H9 (cell line): ENCODE measurements at regions not wholly inside any gene's neighbourhood (a gene's known extent, or its start where the extent isn't known, plus 50 kb on each side); places are given as distances from the start of the nearest gene placed in this dataset.

Experiments
- DNase-seq: peaks from one replicate; pipeline ENCODE4 v3.0.0-alpha.2; 2017
- H2AFZ ChIP-seq: one replicate; pipeline ENCODE4 v1.6.1; 2013; ENCODE audit warnings: mild to moderate bottlenecking, low read length, control low read depth, moderate library complexity
- H2AK5ac ChIP-seq: 2 replicates; pipeline ENCODE4 v1.6.1; 2013; ENCODE audit warnings: low read length, control low read depth, mixed read lengths; ENCODE audit not compliant: insufficient read length
- H2BK120ac ChIP-seq: one replicate; pipeline ENCODE4 v1.6.1; 2013; ENCODE audit warnings: low read depth, mild to moderate bottlenecking, low read length, control low read depth, inconsistent platforms; ENCODE audit not compliant: poor library complexity, severe bottlenecking
- H2BK12ac ChIP-seq: 2 replicates; pipeline ENCODE4 v1.6.1; 2013; ENCODE audit warnings: low read length, control low read depth, mixed read lengths, low read depth; ENCODE audit not compliant: insufficient read length
- H2BK15ac ChIP-seq: 2 replicates; pipeline ENCODE4 v1.6.1; 2013; ENCODE audit warnings: low read depth, low read length, control low read depth
- H2BK20ac ChIP-seq: one replicate; pipeline ENCODE4 v1.6.1; 2013; ENCODE audit warnings: low read depth, mild to moderate bottlenecking, low read length, control low read depth, inconsistent platforms; ENCODE audit not compliant: poor library complexity, severe bottlenecking
- H2BK5ac ChIP-seq: 2 replicates; pipeline ENCODE4 v1.6.1; 2013; ENCODE audit warnings: low read length, control low read depth, mixed read lengths; ENCODE audit not compliant: insufficient read length
- H3K14ac ChIP-seq: 2 replicates; pipeline ENCODE4 v1.6.1; 2013; ENCODE audit warnings: low read length, control low read depth; ENCODE audit not compliant: insufficient read depth
- H3K18ac ChIP-seq: 2 replicates; pipeline ENCODE4 v1.6.1; 2013; ENCODE audit warnings: low read depth, mild to moderate bottlenecking, mixed read lengths, low read length, control low read depth; ENCODE audit not compliant: insufficient read length
- H3K23ac ChIP-seq: 2 replicates; pipeline ENCODE4 v1.6.1; 2013; ENCODE audit warnings: low read length, control low read depth, mixed read lengths, low read depth; ENCODE audit not compliant: insufficient read length
- H3K23me2 ChIP-seq: 2 replicates; pipeline ENCODE4 v1.6.1; 2013; ENCODE audit warnings: low read depth, mild to moderate bottlenecking, mixed read lengths, low read length, control low read depth; ENCODE audit not compliant: insufficient read length, poor library complexity, severe bottlenecking
- H3K27ac ChIP-seq: 2 replicates; pipeline ENCODE4 v1.5.1; 2013; ENCODE audit warnings: low read length, control low read depth, mixed read lengths, low read depth; ENCODE audit not compliant: insufficient read length
- H3K27me3 ChIP-seq: 2 replicates; pipeline ENCODE4 v1.6.1; 2013; ENCODE audit warnings: low read length, control low read depth, inconsistent platforms; ENCODE audit not compliant: insufficient read depth
- H3K4ac ChIP-seq: 2 replicates; pipeline ENCODE4 v1.6.1; 2013; ENCODE audit warnings: low read depth, mild to moderate bottlenecking, control low read depth, inconsistent platforms, low read length, moderate library complexity
- H3K4me1 ChIP-seq: 2 replicates; pipeline ENCODE4 v1.6.1; 2013; ENCODE audit warnings: low read length, control low read depth, inconsistent platforms; ENCODE audit not compliant: insufficient read depth
- H3K4me2 ChIP-seq: 2 replicates; pipeline ENCODE4 v1.6.1; 2013; ENCODE audit warnings: low read length, control low read depth, mixed read lengths; ENCODE audit not compliant: insufficient read length, insufficient read depth
- H3K56ac ChIP-seq: 2 replicates; pipeline ENCODE4 v1.6.1; 2013; ENCODE audit warnings: low read depth, mild to moderate bottlenecking, mixed read lengths, low read length, control low read depth; ENCODE audit not compliant: insufficient read length
- H3K79me1 ChIP-seq: 2 replicates; pipeline ENCODE4 v1.6.1; 2013; ENCODE audit warnings: low read depth, mild to moderate bottlenecking, moderate library complexity, low read length, control low read depth, inconsistent platforms; ENCODE audit not compliant: insufficient read depth, poor library complexity, severe bottlenecking
- H3K79me2 ChIP-seq: 2 replicates; pipeline ENCODE4 v1.6.1; 2013; ENCODE audit warnings: low read length, control low read depth, inconsistent platforms; ENCODE audit not compliant: insufficient read depth
- H3K9ac ChIP-seq: 2 replicates; pipeline ENCODE4 v1.6.1; 2013; ENCODE audit warnings: low read length, control low read depth, mixed read lengths; ENCODE audit not compliant: insufficient read length; ENCODE audit errors: extremely low read depth
- H3K9me3 ChIP-seq: one replicate; pipeline ENCODE4 v1.6.1; 2013; ENCODE audit warnings: low read depth, low read length, inconsistent platforms; ENCODE audit not compliant: control insufficient read depth
- H3T11ph ChIP-seq: one replicate; pipeline ENCODE4 v1.6.1; 2013; ENCODE audit warnings: mild to moderate bottlenecking, low read length, control low read depth, inconsistent platforms
- H4K20me1 ChIP-seq: one replicate; pipeline ENCODE4 v1.6.1; 2013; ENCODE audit not compliant: control insufficient read depth, insufficient read length, insufficient read depth
- H4K5ac ChIP-seq: 2 replicates; pipeline ENCODE4 v1.6.1; 2013; ENCODE audit warnings: low read depth, mild to moderate bottlenecking, mixed read lengths, low read length, control low read depth; ENCODE audit not compliant: insufficient read length
- H4K8ac ChIP-seq: replicated peaks from 2 replicates; pipeline ENCODE4 v1.6.1; 2013; ENCODE audit warnings: low read length, control low read depth, mixed read lengths, low read depth; ENCODE audit not compliant: insufficient read length
- H4K91ac ChIP-seq: 2 replicates; pipeline ENCODE4 v1.6.1; 2013; ENCODE audit warnings: low read depth, mild to moderate bottlenecking, moderate library complexity, mixed read lengths, low read length, control low read depth; ENCODE audit not compliant: insufficient read length
- H3K27ac Mint-ChIP-seq, 3 experiments: 2 replicates in 2 of 3; 3 replicates in 1 of 3; pipeline ENCODE4 v1.8.0; 2020 to 2021; ENCODE audit warnings: mixed read lengths in 3 of 3, mild to moderate bottlenecking in 1 of 3, moderate library complexity in 1 of 3
- H3K27me3 Mint-ChIP-seq: 2 replicates; pipeline ENCODE4 v1.8.0; 2021; ENCODE audit warnings: low read depth, mild to moderate bottlenecking, moderate library complexity, mixed read lengths
- H3K36me3 Mint-ChIP-seq, 3 experiments: 2 replicates in 2 of 3; 3 replicates in 1 of 3; pipeline ENCODE4 v1.8.0; 2020 to 2021; ENCODE audit warnings: low read depth in 3 of 3, mixed read lengths in 3 of 3; ENCODE audit not compliant: insufficient read depth in 1 of 3
- H3K4me1 Mint-ChIP-seq, 2 experiments: 2 replicates each; pipeline ENCODE4 v1.8.0; 2020; ENCODE audit warnings: mixed read lengths in 2 of 2
- H3K4me3 Mint-ChIP-seq, 2 experiments: 2 replicates in 1 of 2; 3 replicates in 1 of 2; pipeline ENCODE4 v1.8.0; 2020 to 2021; ENCODE audit warnings: mild to moderate bottlenecking in 2 of 2, mixed read lengths in 2 of 2, moderate library complexity in 1 of 2
- H3K9me3 Mint-ChIP-seq, 2 experiments: 2 replicates in 1 of 2; 3 replicates in 1 of 2; pipeline ENCODE4 v1.8.0; 2020; ENCODE audit warnings: mild to moderate bottlenecking in 2 of 2, mixed read lengths in 2 of 2, moderate library complexity in 1 of 2
- WGBS: extraction: QIAGEN DNeasy Blood & Tissue Kit; methylation state at CpG from one replicate; pipeline ENCODE4 v1.1.7; 2013; ENCODE audit warnings: missing lambda C conversion rate, low lambda C conversion rate, mixed read lengths; ENCODE audit not compliant: insufficient read length; ENCODE audit errors: extremely low coverage; 5-methylcytosine and 5-hydroxymethylcytosine counted together
- TF ChIP-seq, protein P1 (sequence below): fragments of 200-600 bp; sonication (generic); conservative IDR thresholded peaks from 3 replicates; pipeline ENCODE4 v1.8.0; 2021; ENCODE audit warnings: antibody characterized with exemption, mild to moderate bottlenecking

DNA sequence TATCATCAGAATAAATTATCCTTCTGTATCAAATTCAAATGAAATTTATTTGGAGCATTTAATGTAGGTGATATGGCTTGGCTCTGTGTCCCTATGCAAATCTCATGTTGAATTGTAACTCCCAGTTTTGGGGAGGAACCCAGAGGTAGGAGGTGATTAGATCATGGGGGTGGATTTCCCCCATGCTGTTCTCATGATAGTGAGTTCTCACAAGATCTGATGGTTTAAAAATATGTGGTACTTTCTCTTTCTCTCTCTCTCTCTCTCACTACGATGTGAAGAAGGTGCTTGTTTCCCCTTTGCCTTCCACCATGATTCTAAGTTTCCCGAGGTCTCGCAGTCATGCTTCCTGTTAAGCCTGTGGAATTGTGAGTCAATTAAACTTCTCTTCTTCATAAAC is 678.4 kb upstream of the RGMB start:
- H3T11ph ChIP-seq, result no peak overlapping the region
- H2BK12ac ChIP-seq, result no peak overlapping the region
- H2AK5ac ChIP-seq, result no peak overlapping the region
- H4K5ac ChIP-seq, result no peak overlapping the region
- Mint-ChIP-seq H3K9me3 (no peaks in the 10 kb centered on the region; a peak in 1 of 5 replicates), H3K27me3 (no peaks in the 10 kb centered on the region), H3K36me3 (no peaks in the 10 kb centered on the region; a peak in 1 of 7 replicates), H3K27ac (no peak overlapping the region; a peak in 1 of 7 replicates), H3K4me3 (no peak overlapping the region), H3K4me1 (peaks cover 9 to 10% of the 10 kb centered on the region in 2 experiments)
- no peak overlapping the region for H2BK5ac ChIP-seq
- H4K8ac ChIP-seq, result no peak overlapping the region
- no peaks in the 10 kb centered on the region for H3K79me1 ChIP-seq
- no peak overlapping the region for H3K9ac ChIP-seq
- no peak overlapping the region for H3K23ac ChIP-seq
- no peak for DNase-seq
- H2BK120ac ChIP-seq, result no peak overlapping the region
- no peak overlapping the region for H3K18ac ChIP-seq
- H3K79me2 ChIP-seq, result no peaks in the 10 kb centered on the region
- WGBS, result no CpG with 5 or more reads among the region's 3 CpGs
- no peaks in the 10 kb centered on the region for H4K20me1 ChIP-seq
- H3K56ac ChIP-seq, result no peak overlapping the region
- H3K27ac ChIP-seq, result no peak overlapping the region
- no peak overlapping the region for H3K4me2 ChIP-seq
- H3K23me2 ChIP-seq, result no peaks in the 10 kb centered on the region
- no peak overlapping the region for H2AFZ ChIP-seq
- no peaks in the 10 kb centered on the region for H3K27me3 ChIP-seq
- no peak overlapping the region for H4K91ac ChIP-seq
- no peak overlapping the region for H2BK20ac ChIP-seq
- H3K4ac ChIP-seq, result no peak overlapping the region
- H3K4me1 ChIP-seq, result peaks cover 2% of the 10 kb centered on the region; the same call in 1 of the 2 replicates
- TF ChIP-seq, protein P1, sequence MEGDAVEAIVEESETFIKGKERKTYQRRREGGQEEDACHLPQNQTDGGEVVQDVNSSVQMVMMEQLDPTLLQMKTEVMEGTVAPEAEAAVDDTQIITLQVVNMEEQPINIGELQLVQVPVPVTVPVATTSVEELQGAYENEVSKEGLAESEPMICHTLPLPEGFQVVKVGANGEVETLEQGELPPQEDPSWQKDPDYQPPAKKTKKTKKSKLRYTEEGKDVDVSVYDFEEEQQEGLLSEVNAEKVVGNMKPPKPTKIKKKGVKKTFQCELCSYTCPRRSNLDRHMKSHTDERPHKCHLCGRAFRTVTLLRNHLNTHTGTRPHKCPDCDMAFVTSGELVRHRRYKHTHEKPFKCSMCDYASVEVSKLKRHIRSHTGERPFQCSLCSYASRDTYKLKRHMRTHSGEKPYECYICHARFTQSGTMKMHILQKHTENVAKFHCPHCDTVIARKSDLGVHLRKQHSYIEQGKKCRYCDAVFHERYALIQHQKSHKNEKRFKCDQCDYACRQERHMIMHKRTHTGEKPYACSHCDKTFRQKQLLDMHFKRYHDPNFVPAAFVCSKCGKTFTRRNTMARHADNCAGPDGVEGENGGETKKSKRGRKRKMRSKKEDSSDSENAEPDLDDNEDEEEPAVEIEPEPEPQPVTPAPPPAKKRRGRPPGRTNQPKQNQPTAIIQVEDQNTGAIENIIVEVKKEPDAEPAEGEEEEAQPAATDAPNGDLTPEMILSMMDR, result no peak
- H3K9me3 ChIP-seq, result no peaks in the 10 kb centered on the region
- no peak overlapping the region for H2BK15ac ChIP-seq
- no peak overlapping the region for H3K14ac ChIP-seq
